Astrocyte (in vitro differentiated cells and primary cell): ENCODE measurements at regions not wholly inside any gene's neighbourhood (a gene's known extent, or its start where the extent isn't known, plus 50 kb on each side); places are given as distances from the start of the nearest gene placed in this dataset.

Experiments used
- EZH2 ChIP-seq: IDR thresholded peaks from 2 replicates; pipeline ENCODE4 v1.6.1; 2012; ENCODE audit warnings: mild to moderate bottlenecking, low read length, inconsistent platforms; ENCODE audit not compliant: insufficient read depth
- TF ChIP-seq, protein P1 (sequence below): IDR thresholded peaks from 2 replicates; pipeline ENCODE4 v1.5.1; 2011; ENCODE audit warnings: low read depth, mild to moderate bottlenecking, inconsistent platforms, low read length, moderate library complexity; ENCODE audit not compliant: insufficient read depth

GRCh38 chr13:111061358-111062045 lies 53.6 kb upstream of the ARHGEF7 start:
- TF ChIP-seq, protein P1, sequence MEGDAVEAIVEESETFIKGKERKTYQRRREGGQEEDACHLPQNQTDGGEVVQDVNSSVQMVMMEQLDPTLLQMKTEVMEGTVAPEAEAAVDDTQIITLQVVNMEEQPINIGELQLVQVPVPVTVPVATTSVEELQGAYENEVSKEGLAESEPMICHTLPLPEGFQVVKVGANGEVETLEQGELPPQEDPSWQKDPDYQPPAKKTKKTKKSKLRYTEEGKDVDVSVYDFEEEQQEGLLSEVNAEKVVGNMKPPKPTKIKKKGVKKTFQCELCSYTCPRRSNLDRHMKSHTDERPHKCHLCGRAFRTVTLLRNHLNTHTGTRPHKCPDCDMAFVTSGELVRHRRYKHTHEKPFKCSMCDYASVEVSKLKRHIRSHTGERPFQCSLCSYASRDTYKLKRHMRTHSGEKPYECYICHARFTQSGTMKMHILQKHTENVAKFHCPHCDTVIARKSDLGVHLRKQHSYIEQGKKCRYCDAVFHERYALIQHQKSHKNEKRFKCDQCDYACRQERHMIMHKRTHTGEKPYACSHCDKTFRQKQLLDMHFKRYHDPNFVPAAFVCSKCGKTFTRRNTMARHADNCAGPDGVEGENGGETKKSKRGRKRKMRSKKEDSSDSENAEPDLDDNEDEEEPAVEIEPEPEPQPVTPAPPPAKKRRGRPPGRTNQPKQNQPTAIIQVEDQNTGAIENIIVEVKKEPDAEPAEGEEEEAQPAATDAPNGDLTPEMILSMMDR = no peak
- no peak for TF ChIP-seq EZH2
